ENCODE measurements at regions not wholly inside any gene's neighbourhood (a gene's known extent, or its start where the extent isn't known, plus 50 kb on each side); places are given as distances from the start of the nearest gene placed in this dataset.
A peak's percentile ranks its signal among the peaks of the same experiment; 100 is the strongest.

GRCh38 chr22:22753526-22754267 lies 109.3 kb downstream of the GGTLC2 start:
- Mint-ChIP-seq H3K36me3 (ENCODE audit: insufficient read depth, unreplicated experiment) (no peaks in the 10 kb centered on the region), H3K9me3 (ENCODE audit: unreplicated experiment) (no peaks in the 10 kb centered on the region), H3K27ac (ENCODE audit: unreplicated experiment) (no peak overlapping the region), H3K4me1 (ENCODE audit: low read depth, unreplicated experiment) (no peaks in the 10 kb centered on the region), H3K27me3 (ENCODE audit: insufficient read depth, unreplicated experiment) (no peaks in the 10 kb centered on the region), H3K4me3 (ENCODE audit: unreplicated experiment) (no peak overlapping the region)
- intact Hi-C loops (cut with micrococcal nuclease; ENCODE audit: unreplicated experiment) = loop anchor here (2.0 kb wide), 1 partner anchor 131 kb away; no protein-coding TSS in a partner anchor
- H3K9me3 ChIP-seq = no peaks in the 10 kb centered on the region
- H3K4me1 ChIP-seq = no peaks in the 10 kb centered on the region
- peak; percentile 78 to 80 for DNase-seq
- ChIA-PET POLR2A (interaction anchor here (0.5 kb wide), 1 partner anchor 33 kb away, joined by 3 read pairs; no protein-coding TSS in a partner anchor), CTCF (interaction anchor here (0.6 to 2.6 kb wide), 13 partner anchors 8 to 236 kb away, joined by 3 to 45 read pairs (median 4); no protein-coding TSS in a partner anchor)
- TF ChIP-seq CTCF (IDR thresholded peaks at IDR 0.05; ENCODE audit: insufficient read depth in 1 of 2, low read depth in 1 of 2, low read length in 1 of 2, severe bottlenecking in 1 of 2, unreplicated experiment in 1 of 2) = peak; percentile 59 to 91
- no peaks in the 10 kb centered on the region for H3K36me3 ChIP-seq (ENCODE audit: control insufficient read depth, insufficient read depth, low read length)
- no peaks in the 10 kb centered on the region; the same call in 1 of the 2 replicates for H3K27me3 ChIP-seq (replicated peaks; ENCODE audit: control insufficient read depth, insufficient read depth, low read length)
- no TSS peak for BruUV-seq (replicated peaks)
- H3K4me3 ChIP-seq (ENCODE audit: low read depth, low read length) = no peak overlapping the region

GRCh38 chr22:22754268-22754657 lies 109.8 kb downstream of the GGTLC2 start:
- BruUV-seq (replicated peaks) = no TSS peak
- POLR2A ChIA-PET = no interaction called here
- Histone ChIP-seq H3K36me3 (ENCODE audit: control insufficient read depth, insufficient read depth, low read length) (no peaks in the 10 kb centered on the region), H3K27me3 (replicated peaks; ENCODE audit: control insufficient read depth, insufficient read depth, low read length) (no peaks in the 10 kb centered on the region; the same call in 1 of the 2 replicates), H3K4me1 (no peaks in the 10 kb centered on the region), H3K4me3 (ENCODE audit: low read depth, low read length) (no peak overlapping the region), H3K9me3 (no peaks in the 10 kb centered on the region)
- CTCF ChIA-PET = interaction anchor here (1.2 to 2.6 kb wide), 4 partner anchors 9 to 130 kb away, joined by 3 to 45 read pairs (median 14); no protein-coding TSS in a partner anchor
- intact Hi-C loops (cut with micrococcal nuclease; ENCODE audit: unreplicated experiment) = no loop called here
- H3K4me3 Mint-ChIP-seq (ENCODE audit: unreplicated experiment) = no peak overlapping the region
- DNase-seq = no peak
- TF ChIP-seq CTCF (IDR thresholded peaks at IDR 0.05; ENCODE audit: insufficient read depth in 1 of 2, low read depth in 1 of 2, low read length in 1 of 2, severe bottlenecking in 1 of 2, unreplicated experiment in 1 of 2) = no peak
- no peaks in the 10 kb centered on the region for H3K9me3 Mint-ChIP-seq (ENCODE audit: unreplicated experiment)
- H3K27ac Mint-ChIP-seq (ENCODE audit: unreplicated experiment) = no peak overlapping the region
- H3K4me1 Mint-ChIP-seq (ENCODE audit: low read depth, unreplicated experiment) = no peaks in the 10 kb centered on the region
- H3K27me3 Mint-ChIP-seq (ENCODE audit: insufficient read depth, unreplicated experiment) = no peaks in the 10 kb centered on the region
- H3K36me3 Mint-ChIP-seq (ENCODE audit: insufficient read depth, unreplicated experiment) = no peaks in the 10 kb centered on the region

- Histone ChIP-seq H3K9me3 (no peaks in the 10 kb centered on the region), H3K4me3 (ENCODE audit: low read depth, low read length) (no peak overlapping the region), H3K27me3 (replicated peaks; ENCODE audit: control insufficient read depth, insufficient read depth, low read length) (no peaks in the 10 kb centered on the region; the same call in 1 of the 2 replicates), H3K36me3 (ENCODE audit: control insufficient read depth, insufficient read depth, low read length) (no peaks in the 10 kb centered on the region), H3K4me1 (no peaks in the 10 kb centered on the region)
- H3K4me3 Mint-ChIP-seq (ENCODE audit: unreplicated experiment) = no peak overlapping the region
- no TSS peak for BruUV-seq (replicated peaks)
- ChIA-PET POLR2A (no interaction called here), CTCF (interaction anchor here (0.6 to 2.6 kb wide), 2 partner anchors 74 to 129 kb away, joined by 3 to 45 read pairs; no protein-coding TSS in a partner anchor)
- no peak for TF ChIP-seq CTCF (IDR thresholded peaks at IDR 0.05; ENCODE audit: insufficient read depth in 1 of 2, low read depth in 1 of 2, low read length in 1 of 2, severe bottlenecking in 1 of 2, unreplicated experiment in 1 of 2)
- no peaks in the 10 kb centered on the region for H3K27me3 Mint-ChIP-seq (ENCODE audit: insufficient read depth, unreplicated experiment)
- no peak overlapping the region for H3K27ac Mint-ChIP-seq (ENCODE audit: unreplicated experiment)
- intact Hi-C loops (cut with micrococcal nuclease; ENCODE audit: unreplicated experiment) = no loop called here
- H3K9me3 Mint-ChIP-seq (ENCODE audit: unreplicated experiment) = no peaks in the 10 kb centered on the region
- H3K36me3 Mint-ChIP-seq (ENCODE audit: insufficient read depth, unreplicated experiment) = no peaks in the 10 kb centered on the region
- DNase-seq = no peak
- H3K4me1 Mint-ChIP-seq (ENCODE audit: low read depth, unreplicated experiment) = no peaks in the 10 kb centered on the region
Observed at GRCh38 chr22:22754961-22755777, 110.8 kb downstream of the GGTLC2 start.

Measured in Caco-2 (cell line).